Neuronal stem cell (in vitro differentiated cells): ENCODE measurements at regions not wholly inside any gene's neighbourhood (a gene's known extent, or its start where the extent isn't known, plus 50 kb on each side); places are given as distances from the start of the nearest gene placed in this dataset.

ENCODE experiments used
- DNase-seq: peaks from one replicate; pipeline ENCODE4 v3.0.0-alpha.2; 2013; ENCODE audit warnings: low spot score
- H2AFZ ChIP-seq: one replicate; pipeline ENCODE4 v1.6.1; 2013; ENCODE audit warnings: mild to moderate bottlenecking, low read length, inconsistent platforms
- H2AK5ac ChIP-seq: 2 replicates; pipeline ENCODE4 v1.6.1; 2013; ENCODE audit warnings: low read depth, mild to moderate bottlenecking, inconsistent platforms, low read length, moderate library complexity, mixed read lengths
- H2BK120ac ChIP-seq: 2 replicates; pipeline ENCODE4 v1.6.1; 2013; ENCODE audit warnings: low read depth, mild to moderate bottlenecking, inconsistent platforms, low read length, moderate library complexity, mixed read lengths
- H2BK12ac ChIP-seq: one replicate; pipeline ENCODE4 v1.6.1; 2013; ENCODE audit warnings: low read length, inconsistent platforms
- H2BK15ac ChIP-seq: 2 replicates; pipeline ENCODE4 v1.6.1; 2013; ENCODE audit warnings: mild to moderate bottlenecking, low read length, inconsistent platforms, mixed read lengths
- H2BK5ac ChIP-seq: one replicate; pipeline ENCODE4 v1.6.1; 2013; ENCODE audit warnings: inconsistent platforms, mild to moderate bottlenecking, low read length, moderate library complexity
- H3K14ac ChIP-seq: one replicate; pipeline ENCODE4 v1.6.1; 2013; ENCODE audit warnings: low read length, inconsistent platforms
- H3K18ac ChIP-seq: 2 replicates; pipeline ENCODE4 v1.6.1; 2013; ENCODE audit warnings: low read length, inconsistent platforms
- H3K23ac ChIP-seq: 2 replicates; pipeline ENCODE4 v1.6.1; 2013; ENCODE audit warnings: low read depth, mild to moderate bottlenecking, mixed read lengths, low read length, inconsistent platforms; ENCODE audit not compliant: poor library complexity
- H3K27ac ChIP-seq: replicated peaks from 3 replicates; pipeline ENCODE4 v1.5.1; 2013; ENCODE audit warnings: low read length, inconsistent platforms
- H3K27me3 ChIP-seq, 3 experiments: 2 replicates each; pipeline ENCODE4 v1.6.1; 2013; ENCODE audit warnings: low read length in 3 of 3, mild to moderate bottlenecking in 2 of 3, inconsistent platforms in 1 of 3, low read depth in 1 of 3, mixed read lengths in 1 of 3, moderate library complexity in 1 of 3; ENCODE audit not compliant: control insufficient read depth in 3 of 3, insufficient read depth in 3 of 3
- H3K36me3 ChIP-seq, 2 donors: replicated peaks in 1 of 2; 2 replicates each; pipeline ENCODE4 v1.6.1; 2013; ENCODE audit warnings: low read length in 2 of 2; ENCODE audit not compliant: control insufficient read depth in 2 of 2, insufficient read depth in 2 of 2
- H3K4ac ChIP-seq: 2 replicates; pipeline ENCODE4 v1.6.1; 2013; ENCODE audit warnings: inconsistent platforms, mild to moderate bottlenecking, low read length, moderate library complexity
- H3K4me1 ChIP-seq, 2 donors: 1 replicate in 1 of 2; 2 replicates in 1 of 2; pipeline ENCODE4 v1.6.1; 2013; ENCODE audit warnings: low read length in 2 of 2, low read depth in 1 of 2; ENCODE audit not compliant: control insufficient read depth in 2 of 2, insufficient read depth in 1 of 2
- H3K4me2 ChIP-seq: one replicate; pipeline ENCODE4 v1.6.1; 2013; ENCODE audit warnings: mild to moderate bottlenecking, low read length, inconsistent platforms; ENCODE audit not compliant: insufficient read depth, poor library complexity, severe bottlenecking
- H3K4me3 ChIP-seq, 2 donors: 2 replicates each; pipeline ENCODE4 v1.5.1; 2013; ENCODE audit warnings: low read length in 2 of 2, mild to moderate bottlenecking in 2 of 2, inconsistent platforms in 1 of 2, moderate library complexity in 1 of 2
- H3K79me1 ChIP-seq: one replicate; pipeline ENCODE4 v1.6.1; 2013; ENCODE audit warnings: low read depth, mild to moderate bottlenecking, inconsistent platforms, low read length, moderate library complexity
- H3K9ac ChIP-seq: one replicate; pipeline ENCODE4 v1.6.1; 2013; ENCODE audit warnings: mild to moderate bottlenecking, low read depth, low read length, inconsistent platforms; ENCODE audit not compliant: poor library complexity
- H3K9me3 ChIP-seq, 2 donors: replicated peaks in 1 of 2; 2 replicates each; pipeline versions ENCODE3 to v1.6.1; 2013; ENCODE audit warnings: low read length in 2 of 2, mild to moderate bottlenecking in 2 of 2, inconsistent platforms in 1 of 2, low read depth in 1 of 2, mixed read lengths in 1 of 2, moderate library complexity in 1 of 2; ENCODE audit not compliant: control insufficient read depth in 2 of 2, insufficient read depth in 1 of 2
- H4K8ac ChIP-seq: one replicate; pipeline ENCODE4 v1.6.1; 2013; ENCODE audit warnings: low read depth, mild to moderate bottlenecking, inconsistent platforms, low read length, moderate library complexity
- H4K91ac ChIP-seq: one replicate; pipeline ENCODE4 v1.6.1; 2013; ENCODE audit warnings: low read length, low read depth, mild to moderate bottlenecking, inconsistent platforms; ENCODE audit not compliant: poor library complexity
- WGBS, 2 donors: extraction: QIAGEN DNeasy Blood & Tissue Kit; methylation state at CpG; one replicate each; pipeline ENCODE4 v1.1.7; 2013; ENCODE audit warnings: missing lambda C conversion rate in 2 of 2, mixed read lengths in 1 of 2; ENCODE audit not compliant: insufficient read length in 2 of 2, insufficient replicate concordance in 1 of 2; ENCODE audit errors: extremely low coverage in 2 of 2; 5-methylcytosine and 5-hydroxymethylcytosine counted together

GRCh38 chr2:188810586-188810985 is 163.6 kb upstream of the COL3A1 start:
- no peak overlapping the region for H3K9ac ChIP-seq
- no peaks in the 10 kb centered on the region for H3K4me1 ChIP-seq
- H2AFZ ChIP-seq, result no peak overlapping the region
- no peak overlapping the region for H3K23ac ChIP-seq
- H2BK5ac ChIP-seq, result no peak overlapping the region
- no peak overlapping the region for H3K4ac ChIP-seq
- H3K27ac ChIP-seq, result no peak overlapping the region
- no peak overlapping the region for H3K4me3 ChIP-seq
- H3K79me1 ChIP-seq, result no peaks in the 10 kb centered on the region
- DNase-seq, result no peak
- no peak overlapping the region for H4K8ac ChIP-seq
- no peaks in the 10 kb centered on the region for H3K9me3 ChIP-seq
- H3K14ac ChIP-seq, result no peak overlapping the region
- no peak overlapping the region for H2AK5ac ChIP-seq
- no peaks in the 10 kb centered on the region for H3K27me3 ChIP-seq
- no peak overlapping the region for H2BK12ac ChIP-seq
- no peaks in the 10 kb centered on the region for H3K36me3 ChIP-seq
- no CpG with 5 or more reads among the region's 2 CpGs for WGBS, 2 donors
- no peak overlapping the region for H3K4me2 ChIP-seq
- H2BK120ac ChIP-seq, result no peak overlapping the region
- H2BK15ac ChIP-seq, result no peak overlapping the region
- H3K18ac ChIP-seq, result no peak overlapping the region
- no peak overlapping the region for H4K91ac ChIP-seq

- Histone ChIP-seq H2AFZ (no peak overlapping the region), H3K14ac (no peak overlapping the region), H3K9me3 (no peaks in the 10 kb centered on the region), H2BK5ac (no peak overlapping the region), H4K91ac (no peak overlapping the region), H3K27me3 (no peaks in the 10 kb centered on the region), H3K4me2 (no peak overlapping the region), H2BK120ac (no peak overlapping the region), H3K4me3 (no peak overlapping the region), H3K36me3 (no peaks in the 10 kb centered on the region), H2AK5ac (no peak overlapping the region), H3K18ac (no peak overlapping the region), H4K8ac (no peak overlapping the region), H3K9ac (no peak overlapping the region), H2BK12ac (no peak overlapping the region), H3K4me1 (no peaks in the 10 kb centered on the region), H3K79me1 (no peaks in the 10 kb centered on the region), H3K27ac (no peak overlapping the region), H3K4ac (no peak overlapping the region), H2BK15ac (no peak overlapping the region), H3K23ac (no peak overlapping the region)
- no CpG with 5 or more reads among the region's 1 CpG for WGBS, 2 donors
- no peak for DNase-seq
These were observed 162.7 kb upstream of the COL3A1 start for GRCh38 chr2:188811522-188811921.

- Histone ChIP-seq H4K91ac (no peak overlapping the region), H2AFZ (no peak overlapping the region), H2BK15ac (no peak overlapping the region), H4K8ac (no peak overlapping the region), H2BK120ac (no peak overlapping the region), H2AK5ac (no peak overlapping the region), H3K36me3 (no peaks in the 10 kb centered on the region), H3K4me1 (no peaks in the 10 kb centered on the region), H2BK5ac (no peak overlapping the region), H3K4me2 (no peak overlapping the region), H3K4me3 (no peak overlapping the region), H2BK12ac (no peak overlapping the region), H3K9ac (no peak overlapping the region), H3K18ac (no peak overlapping the region), H3K27me3 (no peaks in the 10 kb centered on the region), H3K79me1 (no peaks in the 10 kb centered on the region), H3K14ac (no peak overlapping the region), H3K9me3 (no peaks in the 10 kb centered on the region), H3K4ac (no peak overlapping the region), H3K23ac (no peak overlapping the region), H3K27ac (no peak overlapping the region)
- DNase-seq, result no peak
- WGBS, 2 donors, result no CpG with 5 or more reads among the region's 3 CpGs
These were observed 160.9 kb upstream of the COL3A1 start for GRCh38 chr2:188813315-188813714.

DNA sequence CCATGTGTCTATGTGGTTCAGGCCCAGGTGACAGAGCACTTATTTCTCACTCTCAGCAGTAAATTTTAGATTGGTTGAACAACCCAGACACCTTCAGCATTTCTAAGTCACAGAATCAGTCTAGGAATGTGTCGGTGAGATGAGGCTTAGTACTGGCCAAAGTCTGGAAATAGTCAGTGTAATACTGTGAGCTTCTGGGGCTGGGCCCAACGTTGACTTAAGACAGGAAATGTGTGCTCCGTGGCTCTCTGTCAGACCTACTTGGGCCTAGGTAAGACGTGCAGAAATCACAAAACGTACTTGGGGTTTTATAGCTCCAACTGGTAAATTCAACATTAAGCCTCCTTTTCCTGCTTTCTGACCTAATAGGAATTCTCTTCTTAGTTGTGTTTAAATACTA is 160.3 kb upstream of the COL3A1 start:
- H2BK5ac ChIP-seq, result no peak overlapping the region
- no CpG with 5 or more reads among the region's 5 CpGs for WGBS, 2 donors
- H3K79me1 ChIP-seq, result no peaks in the 10 kb centered on the region
- H2BK12ac ChIP-seq, result no peak overlapping the region
- H2AK5ac ChIP-seq, result no peak overlapping the region
- no peaks in the 10 kb centered on the region for H3K27me3 ChIP-seq
- DNase-seq, result no peak
- no peak overlapping the region for H2BK120ac ChIP-seq
- H3K9ac ChIP-seq, result no peak overlapping the region
- no peaks in the 10 kb centered on the region for H3K36me3 ChIP-seq
- no peaks in the 10 kb centered on the region for H3K9me3 ChIP-seq
- no peak overlapping the region for H3K27ac ChIP-seq
- no peak overlapping the region for H4K8ac ChIP-seq
- no peak overlapping the region for H3K4ac ChIP-seq
- peak overlapping the region; percentile 51 for H2AFZ ChIP-seq
- H3K4me2 ChIP-seq, result no peak overlapping the region
- H2BK15ac ChIP-seq, result no peak overlapping the region
- H3K18ac ChIP-seq, result no peak overlapping the region
- H3K4me3 ChIP-seq, result no peak overlapping the region
- H3K23ac ChIP-seq, result no peak overlapping the region
- no peaks in the 10 kb centered on the region for H3K4me1 ChIP-seq
- no peak overlapping the region for H3K14ac ChIP-seq
- H4K91ac ChIP-seq, result no peak overlapping the region
